ENCODE measurements at regions not wholly inside any gene's neighbourhood (a gene's known extent, or its start where the extent isn't known, plus 50 kb on each side); places are given as distances from the start of the nearest gene placed in this dataset.

DNA sequence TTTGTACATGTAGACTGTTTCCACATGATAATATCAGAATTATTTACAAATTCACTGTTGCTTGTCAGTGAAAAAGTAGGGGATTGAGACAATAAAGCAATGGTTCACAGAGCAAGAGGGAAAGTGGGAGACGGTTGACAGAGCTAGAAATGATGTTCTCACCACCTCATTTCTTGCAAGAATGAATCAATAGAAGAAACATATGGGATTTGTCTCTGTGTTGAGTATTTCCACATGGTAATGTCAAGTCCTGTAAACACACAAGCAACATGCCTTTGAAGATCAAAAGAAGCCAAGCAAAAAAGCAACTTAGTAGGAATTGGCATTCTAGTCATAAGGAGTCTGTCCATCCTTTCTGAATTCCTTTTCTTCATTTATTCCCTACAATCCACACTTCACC lies 1806.6 kb upstream of the AGA start:
- no peak overlapping the region for H3K4me3 Mint-ChIP-seq (ENCODE audit: unreplicated experiment)
- no peak overlapping the region for H3K27ac Mint-ChIP-seq (ENCODE audit: unreplicated experiment)
- no peaks in the 10 kb centered on the region for H3K27me3 Mint-ChIP-seq (ENCODE audit: unreplicated experiment)

DNA sequence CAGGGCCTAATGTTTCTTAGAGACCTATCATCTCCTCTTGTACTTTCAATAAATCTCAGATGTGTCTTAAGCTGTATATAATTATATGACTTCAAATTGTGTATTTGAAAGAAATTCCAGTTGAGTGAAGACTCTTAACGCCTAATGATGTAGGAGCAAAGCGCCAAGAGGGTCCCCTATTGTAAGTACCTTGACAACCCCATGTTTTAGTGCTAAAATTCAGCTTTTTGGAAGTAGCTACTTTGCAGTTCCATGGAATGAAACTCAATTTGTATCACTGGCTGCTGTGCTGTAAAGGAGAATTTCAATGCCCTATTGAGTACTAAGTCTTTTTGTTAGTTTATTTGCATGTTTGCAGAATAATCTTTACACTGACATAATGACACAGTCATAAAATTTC lies 1826.6 kb upstream of the AGA start:
- Mint-ChIP-seq H3K9me3 (ENCODE audit: unreplicated experiment) (peaks cover 26% of the 10 kb centered on the region), H3K36me3 (ENCODE audit: unreplicated experiment) (peaks cover under 1% of the 10 kb centered on the region), H3K27ac (ENCODE audit: unreplicated experiment) (no peak overlapping the region), H3K4me3 (ENCODE audit: unreplicated experiment) (no peak overlapping the region), H3K4me1 (ENCODE audit: unreplicated experiment) (no peaks in the 10 kb centered on the region), H3K27me3 (ENCODE audit: unreplicated experiment) (peaks cover 7% of the 10 kb centered on the region)
- no peak for DNase-seq (ENCODE audit: extremely low spot score, unreplicated experiment)
- TF ChIP-seq, protein P1, sequence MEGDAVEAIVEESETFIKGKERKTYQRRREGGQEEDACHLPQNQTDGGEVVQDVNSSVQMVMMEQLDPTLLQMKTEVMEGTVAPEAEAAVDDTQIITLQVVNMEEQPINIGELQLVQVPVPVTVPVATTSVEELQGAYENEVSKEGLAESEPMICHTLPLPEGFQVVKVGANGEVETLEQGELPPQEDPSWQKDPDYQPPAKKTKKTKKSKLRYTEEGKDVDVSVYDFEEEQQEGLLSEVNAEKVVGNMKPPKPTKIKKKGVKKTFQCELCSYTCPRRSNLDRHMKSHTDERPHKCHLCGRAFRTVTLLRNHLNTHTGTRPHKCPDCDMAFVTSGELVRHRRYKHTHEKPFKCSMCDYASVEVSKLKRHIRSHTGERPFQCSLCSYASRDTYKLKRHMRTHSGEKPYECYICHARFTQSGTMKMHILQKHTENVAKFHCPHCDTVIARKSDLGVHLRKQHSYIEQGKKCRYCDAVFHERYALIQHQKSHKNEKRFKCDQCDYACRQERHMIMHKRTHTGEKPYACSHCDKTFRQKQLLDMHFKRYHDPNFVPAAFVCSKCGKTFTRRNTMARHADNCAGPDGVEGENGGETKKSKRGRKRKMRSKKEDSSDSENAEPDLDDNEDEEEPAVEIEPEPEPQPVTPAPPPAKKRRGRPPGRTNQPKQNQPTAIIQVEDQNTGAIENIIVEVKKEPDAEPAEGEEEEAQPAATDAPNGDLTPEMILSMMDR (IDR thresholded peaks at IDR 0.05): no peak

More for the DNA sequence above, 1806.6 kb upstream of the AGA start:
- no peak for DNase-seq (ENCODE audit: extremely low spot score, unreplicated experiment)
- no peaks in the 10 kb centered on the region for H3K36me3 Mint-ChIP-seq (ENCODE audit: unreplicated experiment)
- TF ChIP-seq, protein P1 (IDR thresholded peaks at IDR 0.05): no peak
- H3K4me1 Mint-ChIP-seq (ENCODE audit: unreplicated experiment): no peaks in the 10 kb centered on the region
- no peaks in the 10 kb centered on the region for H3K9me3 Mint-ChIP-seq (ENCODE audit: unreplicated experiment)

DNA sequence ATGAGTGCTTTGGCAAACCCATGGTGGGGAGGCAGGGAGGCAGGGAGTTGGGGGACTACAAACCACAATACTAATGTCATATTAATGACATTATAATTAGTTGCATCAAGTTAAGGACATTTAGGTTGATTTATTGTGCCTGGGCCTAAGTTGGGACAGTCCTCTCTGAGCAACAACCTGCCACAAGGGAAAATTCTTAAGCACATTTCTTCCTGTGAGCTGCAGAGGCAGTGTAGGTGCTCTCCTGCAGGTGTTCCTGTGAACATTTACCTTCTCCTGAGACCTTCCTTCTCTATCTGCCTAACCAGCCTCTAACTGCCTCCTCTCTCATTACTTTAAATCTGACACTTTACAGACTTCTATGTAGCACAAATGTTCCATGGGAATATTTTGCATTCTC lies 1830.0 kb upstream of the AGA start:
- Mint-ChIP-seq H3K27me3 (ENCODE audit: unreplicated experiment) (peaks cover 7% of the 10 kb centered on the region), H3K36me3 (ENCODE audit: unreplicated experiment) (no peaks in the 10 kb centered on the region), H3K4me1 (ENCODE audit: unreplicated experiment) (peaks cover 3% of the 10 kb centered on the region), H3K4me3 (ENCODE audit: unreplicated experiment) (no peak overlapping the region), H3K27ac (ENCODE audit: unreplicated experiment) (no peak overlapping the region), H3K9me3 (ENCODE audit: unreplicated experiment) (peaks cover 9% of the 10 kb centered on the region)
- TF ChIP-seq, protein P1 (IDR thresholded peaks at IDR 0.05): no peak
- DNase-seq (ENCODE audit: extremely low spot score, unreplicated experiment): no peak

DNA sequence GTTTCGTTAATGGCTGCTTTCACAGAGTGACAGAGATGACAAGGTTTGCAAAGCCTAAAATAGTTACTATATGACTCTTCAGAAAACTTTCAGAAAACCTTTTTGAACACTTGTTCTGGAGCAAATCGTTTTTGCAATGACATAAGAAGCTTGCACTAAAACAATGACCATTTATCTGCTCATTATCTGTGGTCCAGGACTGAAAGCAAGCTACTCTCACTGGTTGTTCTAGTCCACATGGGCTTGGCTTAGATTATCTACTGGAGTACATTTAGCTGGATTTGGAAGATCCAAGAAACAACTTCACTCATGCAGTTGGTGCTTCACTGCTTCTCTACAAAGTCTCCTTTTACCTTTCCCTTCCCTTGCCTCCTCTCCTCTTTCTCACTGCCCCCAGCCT lies 1836.4 kb upstream of the AGA start:
- Mint-ChIP-seq H3K27ac (ENCODE audit: unreplicated experiment) (no peak overlapping the region), H3K4me3 (ENCODE audit: unreplicated experiment) (no peak overlapping the region), H3K27me3 (ENCODE audit: unreplicated experiment) (no peaks in the 10 kb centered on the region), H3K36me3 (ENCODE audit: unreplicated experiment) (no peaks in the 10 kb centered on the region), H3K4me1 (ENCODE audit: unreplicated experiment) (peaks cover 24% of the 10 kb centered on the region), H3K9me3 (ENCODE audit: unreplicated experiment) (no peaks in the 10 kb centered on the region)
- TF ChIP-seq, protein P1 (IDR thresholded peaks at IDR 0.05): no peak
- no peak for DNase-seq (ENCODE audit: extremely low spot score, unreplicated experiment)

DNA sequence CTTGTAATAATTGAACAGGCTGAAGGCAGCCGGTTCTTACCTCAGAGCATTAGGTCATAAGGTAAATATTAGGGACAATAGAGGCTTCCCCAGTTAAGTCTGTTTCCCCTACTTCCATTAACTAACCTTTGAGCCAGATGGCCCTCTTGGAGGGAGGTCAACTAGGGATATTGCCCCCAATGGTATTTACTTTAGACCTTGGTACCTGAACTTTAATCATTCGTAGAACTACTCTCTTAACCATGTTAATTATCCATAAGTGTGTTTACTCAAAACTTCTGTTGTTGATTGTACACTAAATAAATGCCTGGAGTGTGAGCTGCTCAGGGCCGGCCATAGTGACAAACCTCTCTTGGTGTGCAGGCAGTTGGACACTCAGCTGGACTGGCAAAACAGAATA lies 1843.5 kb upstream of the AGA start:
- Mint-ChIP-seq H3K27me3 (ENCODE audit: unreplicated experiment) (no peaks in the 10 kb centered on the region), H3K4me3 (ENCODE audit: unreplicated experiment) (no peak overlapping the region), H3K9me3 (ENCODE audit: unreplicated experiment) (peaks cover 14% of the 10 kb centered on the region), H3K27ac (ENCODE audit: unreplicated experiment) (no peak overlapping the region), H3K4me1 (ENCODE audit: unreplicated experiment) (peaks cover 34% of the 10 kb centered on the region), H3K36me3 (ENCODE audit: unreplicated experiment) (no peaks in the 10 kb centered on the region)
- no peak for DNase-seq (ENCODE audit: extremely low spot score, unreplicated experiment)
- TF ChIP-seq, protein P1 (IDR thresholded peaks at IDR 0.05): no peak

All from osteocyte (in vitro differentiated cells).